ENCODE measurements at regions not wholly inside any gene's neighbourhood (a gene's known extent, or its start where the extent isn't known, plus 50 kb on each side); places are given as distances from the start of the nearest gene placed in this dataset.

- intact Hi-C loops (cut with DNase I) = no loop called here
- H3K36me3 ChIP-seq = no peaks in the 10 kb centered on the region
These were observed 1429.6 kb upstream of the ALCAM start for GRCh38 chr3:103937094-103937493.

GRCh38 chr3:103947062-103947461 is 1419.6 kb upstream of the ALCAM start:
- no peak overlapping the region for H3K27ac ChIP-seq
- intact Hi-C loops (cut with DNase I) = no loop called here

More at GRCh38 chr3:103937094-103937493, 1429.6 kb upstream of the ALCAM start:
- no peaks in the 10 kb centered on the region for H3K9me3 ChIP-seq
- no peak overlapping the region for H3K4me3 ChIP-seq
- TF ChIP-seq CTCF (IDR thresholded peaks at IDR 0.05) = no peak
- H3K27me3 ChIP-seq = no peaks in the 10 kb centered on the region
- DNase-seq (ENCODE audit: low spot score in 2 of 2) = no peak
- H3K4me1 ChIP-seq = no peaks in the 10 kb centered on the region
- H3K27ac ChIP-seq = no peak overlapping the region

GRCh38 chr3:103949693-103950092 is 1417.0 kb upstream of the ALCAM start:
- no peaks in the 10 kb centered on the region for H3K36me3 ChIP-seq
- H3K27me3 ChIP-seq = no peaks in the 10 kb centered on the region
- no peaks in the 10 kb centered on the region for H3K9me3 ChIP-seq
- no peaks in the 10 kb centered on the region for H3K4me1 ChIP-seq
- no peak overlapping the region for H3K27ac ChIP-seq
- intact Hi-C loops (cut with DNase I) = no loop called here
- no peak for TF ChIP-seq CTCF (IDR thresholded peaks at IDR 0.05)
- H3K4me3 ChIP-seq = no peak overlapping the region
- no peak for DNase-seq (ENCODE audit: low spot score in 2 of 2)

More at GRCh38 chr3:103947062-103947461, 1419.6 kb upstream of the ALCAM start:
- Histone ChIP-seq H3K27me3 (no peaks in the 10 kb centered on the region), H3K4me1 (no peaks in the 10 kb centered on the region), H3K36me3 (no peaks in the 10 kb centered on the region), H3K9me3 (no peaks in the 10 kb centered on the region), H3K4me3 (no peak overlapping the region)
- TF ChIP-seq CTCF (IDR thresholded peaks at IDR 0.05) = no peak
- no peak for DNase-seq (ENCODE audit: low spot score in 2 of 2)

GRCh38 chr3:103950676-103951075 is 1416.0 kb upstream of the ALCAM start:
- no peak for TF ChIP-seq CTCF (IDR thresholded peaks at IDR 0.05)
- no peak for DNase-seq (ENCODE audit: low spot score in 2 of 2)
- H3K4me3 ChIP-seq = no peak overlapping the region
- intact Hi-C loops (cut with DNase I) = no loop called here
- H3K27ac ChIP-seq = no peak overlapping the region
- no peaks in the 10 kb centered on the region for H3K36me3 ChIP-seq
- no peaks in the 10 kb centered on the region for H3K27me3 ChIP-seq
- no peaks in the 10 kb centered on the region for H3K4me1 ChIP-seq
- no peaks in the 10 kb centered on the region for H3K9me3 ChIP-seq

- no peaks in the 10 kb centered on the region for H3K4me1 ChIP-seq
- intact Hi-C loops (cut with DNase I) = no loop called here
- no peak overlapping the region for H3K27ac ChIP-seq
- no peaks in the 10 kb centered on the region for H3K9me3 ChIP-seq
- H3K4me3 ChIP-seq = no peak overlapping the region
- no peaks in the 10 kb centered on the region for H3K36me3 ChIP-seq
- no peak for DNase-seq (ENCODE audit: low spot score in 2 of 2)
- no peaks in the 10 kb centered on the region for H3K27me3 ChIP-seq
- TF ChIP-seq CTCF (IDR thresholded peaks at IDR 0.05) = no peak
These were observed 1412.9 kb upstream of the ALCAM start for GRCh38 chr3:103953796-103954195.

GRCh38 chr3:103960819-103961218 is 1405.9 kb upstream of the ALCAM start:
- no peak for DNase-seq (ENCODE audit: low spot score in 2 of 2)
- intact Hi-C loops (cut with DNase I) = no loop called here
- TF ChIP-seq CTCF (IDR thresholded peaks at IDR 0.05) = no peak
- H3K9me3 ChIP-seq = no peaks in the 10 kb centered on the region
- no peak overlapping the region for H3K27ac ChIP-seq
- H3K36me3 ChIP-seq = no peaks in the 10 kb centered on the region
- H3K4me1 ChIP-seq = no peaks in the 10 kb centered on the region
- no peaks in the 10 kb centered on the region for H3K27me3 ChIP-seq
- no peak overlapping the region for H3K4me3 ChIP-seq

Data from ascending aorta (tissue), 2 donors.